ENCODE measurements at regions not wholly inside any gene's neighbourhood (a gene's known extent, or its start where the extent isn't known, plus 50 kb on each side); places are given as distances from the start of the nearest gene placed in this dataset.

- Mint-ChIP-seq H3K27ac (no peak overlapping the region), H3K9me3 (ENCODE audit: insufficient read depth) (peaks cover 2% of the 10 kb centered on the region), H3K4me1 (no peaks in the 10 kb centered on the region), H3K4me3 (no peak overlapping the region), H3K27me3 (no peaks in the 10 kb centered on the region)
- no peaks in the 10 kb centered on the region for H3K9me3 ChIP-seq (ENCODE audit: control extremely low read depth in 1 of 3, control insufficient read depth in 2 of 3, insufficient read depth in 1 of 3, low read length in 2 of 3)
- H3K27me3 ChIP-seq (replicated peaks in 1 of 4; ENCODE audit: control extremely low read depth in 1 of 4, control insufficient read depth in 3 of 4, insufficient read depth in 4 of 4, low read length in 3 of 4), result no peaks in the 10 kb centered on the region
- H2AFZ ChIP-seq (ENCODE audit: insufficient read depth, low read depth, low read length, poor library complexity, severe bottlenecking), result no peak overlapping the region
- no peak for DNase-seq
- no peak overlapping the region for H3K4me2 ChIP-seq (replicated peaks; ENCODE audit: low read depth, low read length, poor library complexity, severe bottlenecking)
- H3K4me1 ChIP-seq (ENCODE audit: control insufficient read depth in 2 of 2, insufficient read depth in 2 of 2, low read length in 2 of 2), result no peaks in the 10 kb centered on the region
- CTCF ChIA-PET, result no interaction called here
- H3K9ac ChIP-seq (ENCODE audit: low read length), result no peak overlapping the region
- POLR2A ChIA-PET, result no interaction called here
- no peak for ATAC-seq (ENCODE audit: low read depth)
- H4K20me1 ChIP-seq (ENCODE audit: control insufficient read depth, insufficient read depth, low read length, poor library complexity, severe bottlenecking), result no peaks in the 10 kb centered on the region
- no peak for TF ChIP-seq EZH2 (IDR thresholded peaks at IDR 0.05; ENCODE audit: borderline replicate concordance, insufficient read depth, low read depth, low read length, poor library complexity, severe bottlenecking)
- no peak for TF ChIP-seq CTCF (IDR thresholded peaks at IDR 0.05)
- H3K4me3 ChIP-seq (ENCODE audit: control extremely low read depth in 1 of 5, extremely low read depth in 1 of 5, insufficient read depth in 1 of 5, low read depth in 2 of 5, low read length in 4 of 5), result no peak overlapping the region
- intact Hi-C loops (cut with micrococcal nuclease), result no loop called here
- no peaks in the 10 kb centered on the region for H3K79me2 ChIP-seq (ENCODE audit: control insufficient read depth, insufficient read depth, low read length)
- WGBS (ENCODE audit: insufficient coverage), result 68% methylated on average over 4 of the region's 5 CpGs
- no peak overlapping the region for H3K27ac ChIP-seq (ENCODE audit: low read length in 2 of 2)
- no peaks in the 10 kb centered on the region for H3K36me3 ChIP-seq (replicated peaks in 1 of 2; ENCODE audit: control extremely low read depth in 1 of 2, control insufficient read depth in 1 of 2, extremely low read depth in 1 of 2, insufficient read depth in 2 of 2, low read length in 1 of 2)
Observed at GRCh38 chr4:36854554-36854953, 390.0 kb upstream of the NWD2 start.

GRCh38 chr4:36863601-36864000 is 380.9 kb upstream of the NWD2 start:
- H3K4me2 ChIP-seq (replicated peaks; ENCODE audit: low read depth, low read length, poor library complexity, severe bottlenecking), result no peak overlapping the region
- intact Hi-C loops (cut with micrococcal nuclease), result no loop called here
- no peaks in the 10 kb centered on the region for H3K36me3 ChIP-seq (replicated peaks in 1 of 2; ENCODE audit: control extremely low read depth in 1 of 2, control insufficient read depth in 1 of 2, extremely low read depth in 1 of 2, insufficient read depth in 2 of 2, low read length in 1 of 2)
- H3K27me3 ChIP-seq (replicated peaks in 1 of 4; ENCODE audit: control extremely low read depth in 1 of 4, control insufficient read depth in 3 of 4, insufficient read depth in 4 of 4, low read length in 3 of 4), result no peaks in the 10 kb centered on the region
- POLR2A ChIA-PET, result no interaction called here
- H3K79me2 ChIP-seq (ENCODE audit: control insufficient read depth, insufficient read depth, low read length), result no peaks in the 10 kb centered on the region
- CTCF ChIA-PET, result no interaction called here
- no peaks in the 10 kb centered on the region for H4K20me1 ChIP-seq (ENCODE audit: control insufficient read depth, insufficient read depth, low read length, poor library complexity, severe bottlenecking)
- no CpG with 5 or more reads among the region's 2 CpGs for WGBS (ENCODE audit: insufficient coverage)
- no peak for ATAC-seq (ENCODE audit: low read depth)
- no peak overlapping the region for H3K27ac ChIP-seq (ENCODE audit: low read length in 2 of 2)
- peaks cover under 1% of the 10 kb centered on the region for H3K9me3 Mint-ChIP-seq (ENCODE audit: insufficient read depth)
- TF ChIP-seq CTCF (IDR thresholded peaks at IDR 0.05) (no peak), EZH2 (IDR thresholded peaks at IDR 0.05; ENCODE audit: borderline replicate concordance, insufficient read depth, low read depth, low read length, poor library complexity, severe bottlenecking) (no peak)
- no peak overlapping the region for H3K4me3 ChIP-seq (ENCODE audit: control extremely low read depth in 1 of 5, extremely low read depth in 1 of 5, insufficient read depth in 1 of 5, low read depth in 2 of 5, low read length in 4 of 5)
- no peak overlapping the region for H3K9ac ChIP-seq (ENCODE audit: low read length)
- DNase-seq, result no peak
- no peaks in the 10 kb centered on the region for H3K27me3 Mint-ChIP-seq
- H3K4me3 Mint-ChIP-seq, result no peak overlapping the region
- H3K9me3 ChIP-seq (ENCODE audit: control extremely low read depth in 1 of 3, control insufficient read depth in 2 of 3, insufficient read depth in 1 of 3, low read length in 2 of 3), result no peaks in the 10 kb centered on the region
- H3K4me1 ChIP-seq (ENCODE audit: control insufficient read depth in 2 of 2, insufficient read depth in 2 of 2, low read length in 2 of 2), result no peaks in the 10 kb centered on the region
- no peaks in the 10 kb centered on the region for H3K4me1 Mint-ChIP-seq
- no peak overlapping the region for H3K27ac Mint-ChIP-seq
- H2AFZ ChIP-seq (ENCODE audit: insufficient read depth, low read depth, low read length, poor library complexity, severe bottlenecking), result no peak overlapping the region

All from B cell (primary cell).